C4-2B (cell line): ENCODE measurements at regions not wholly inside any gene's neighbourhood (a gene's known extent, or its start where the extent isn't known, plus 50 kb on each side); places are given as distances from the start of the nearest gene placed in this dataset.

ENCODE experiments used
- CTCF ChIP-seq: fragments of 450-650 bp; conservative IDR thresholded peaks from 2 replicates; pipeline ENCODE4 v1.5.1; 2017; ENCODE audit warnings: mild to moderate bottlenecking
- ZFX ChIP-seq: fragments of 450-650 bp; IDR thresholded peaks from 2 replicates; pipeline ENCODE4 v1.6.1; 2017

GRCh38 chr13:31884556-31884955 lies 145.2 kb downstream of the RXFP2 start:
- TF ChIP-seq CTCF (no peak), ZFX (no peak)
